Ishikawa (cell line): ENCODE measurements at regions not wholly inside any gene's neighbourhood (a gene's known extent, or its start where the extent isn't known, plus 50 kb on each side); places are given as distances from the start of the nearest gene placed in this dataset.
A peak's percentile ranks its signal among the peaks of the same experiment; 100 is the strongest.

Experiments used
- CEBPB ChIP-seq: IDR thresholded peaks from 2 replicates; pipeline ENCODE4 v1.6.1; 2012
- CREB1 ChIP-seq: IDR thresholded peaks from 2 replicates; pipeline ENCODE4 v1.6.1; 2012; ENCODE audit warnings: low read depth
- EGR1 ChIP-seq: IDR thresholded peaks from 2 replicates; pipeline ENCODE4 v1.6.1; 2012
- EP300 ChIP-seq: IDR thresholded peaks from 2 replicates; pipeline ENCODE4 v1.6.1; 2012; ENCODE audit warnings: borderline replicate concordance
- FOXM1 ChIP-seq: IDR thresholded peaks from 2 replicates; pipeline ENCODE4 v1.6.1; 2012; ENCODE audit warnings: low read depth, borderline replicate concordance
- MAX ChIP-seq: IDR thresholded peaks from 2 replicates; pipeline ENCODE4 v1.6.1; 2012
- NFIC ChIP-seq: IDR thresholded peaks from 2 replicates; pipeline ENCODE4 v1.6.1; 2012
- RAD21 ChIP-seq: IDR thresholded peaks from 2 replicates; pipeline ENCODE4 v1.6.1; 2012; ENCODE audit warnings: low read depth
- REST ChIP-seq: IDR thresholded peaks from 2 replicates; pipeline ENCODE4 v1.6.1; 2012; ENCODE audit warnings: low read depth, mild to moderate bottlenecking
- TAF1 ChIP-seq: IDR thresholded peaks from 2 replicates; pipeline ENCODE4 v1.6.1; 2012; ENCODE audit warnings: low read depth, mild to moderate bottlenecking
- TCF12 ChIP-seq: IDR thresholded peaks from 2 replicates; pipeline ENCODE4 v1.6.1; 2012; ENCODE audit warnings: low read depth
- TEAD4 ChIP-seq: IDR thresholded peaks from 2 replicates; pipeline ENCODE4 v1.6.1; 2012
- USF1 ChIP-seq: IDR thresholded peaks from 2 replicates; pipeline ENCODE4 v1.6.1; 2012
- YY1 ChIP-seq: IDR thresholded peaks from 2 replicates; pipeline ENCODE4 v1.6.1; 2012; ENCODE audit warnings: low read depth
- ZBTB7A ChIP-seq: IDR thresholded peaks from 2 replicates; pipeline ENCODE4 v1.6.1; 2012; ENCODE audit warnings: low read depth

GRCh38 chr12:113609692-113610469, 138.2 kb upstream of the LHX5 start:
- TF ChIP-seq NFIC (no peak), TCF12 (no peak), FOXM1 (no peak), ZBTB7A (no peak), MAX (no peak), TEAD4 (no peak), REST (no peak), CREB1 (no peak), TAF1 (no peak), EGR1 (no peak), YY1 (no peak), EP300 (no peak), RAD21 (no peak), USF1 (no peak), CEBPB (no peak)

- no peak for TF ChIP-seq NFIC
- TF ChIP-seq REST: no peak
- no peak for TF ChIP-seq EP300
- no peak for TF ChIP-seq RAD21
- no peak for TF ChIP-seq MAX
- TF ChIP-seq CREB1: no peak
- no peak for TF ChIP-seq CEBPB
- no peak for TF ChIP-seq TCF12
- no peak for TF ChIP-seq FOXM1
- TF ChIP-seq YY1: no peak
- TF ChIP-seq USF1: no peak
- no peak for TF ChIP-seq ZBTB7A
- no peak for TF ChIP-seq TEAD4
- no peak for TF ChIP-seq EGR1
These were observed 133.0 kb upstream of the LHX5 start for GRCh38 chr12:113604666-113605065.

- TF ChIP-seq FOXM1 (no peak), REST (peak; percentile 92)
These were observed 130.1 kb upstream of the LHX5 start for GRCh38 chr12:113601656-113602263.

- TF ChIP-seq TEAD4 (no peak), EP300 (no peak), USF1 (no peak), NFIC (no peak), YY1 (no peak), EGR1 (no peak), CEBPB (no peak), ZBTB7A (no peak), TCF12 (no peak), REST (no peak), FOXM1 (no peak), TAF1 (no peak), RAD21 (no peak), CREB1 (no peak), MAX (no peak)
These were observed 127.2 kb upstream of the LHX5 start for GRCh38 chr12:113598815-113599406.
